HG02885 (cell line): ENCODE measurements at regions not wholly inside any gene's neighbourhood (a gene's known extent, or its start where the extent isn't known, plus 50 kb on each side); places are given as distances from the start of the nearest gene placed in this dataset.

Experiments
- ATAC-seq: cut with Tn5 transposase; IDR thresholded peaks from one replicate; pipeline ENCODE4 v1.9.1; 2021; ENCODE audit warnings: mild to moderate bottlenecking; ENCODE audit not compliant: unreplicated experiment, poor library complexity

DNA sequence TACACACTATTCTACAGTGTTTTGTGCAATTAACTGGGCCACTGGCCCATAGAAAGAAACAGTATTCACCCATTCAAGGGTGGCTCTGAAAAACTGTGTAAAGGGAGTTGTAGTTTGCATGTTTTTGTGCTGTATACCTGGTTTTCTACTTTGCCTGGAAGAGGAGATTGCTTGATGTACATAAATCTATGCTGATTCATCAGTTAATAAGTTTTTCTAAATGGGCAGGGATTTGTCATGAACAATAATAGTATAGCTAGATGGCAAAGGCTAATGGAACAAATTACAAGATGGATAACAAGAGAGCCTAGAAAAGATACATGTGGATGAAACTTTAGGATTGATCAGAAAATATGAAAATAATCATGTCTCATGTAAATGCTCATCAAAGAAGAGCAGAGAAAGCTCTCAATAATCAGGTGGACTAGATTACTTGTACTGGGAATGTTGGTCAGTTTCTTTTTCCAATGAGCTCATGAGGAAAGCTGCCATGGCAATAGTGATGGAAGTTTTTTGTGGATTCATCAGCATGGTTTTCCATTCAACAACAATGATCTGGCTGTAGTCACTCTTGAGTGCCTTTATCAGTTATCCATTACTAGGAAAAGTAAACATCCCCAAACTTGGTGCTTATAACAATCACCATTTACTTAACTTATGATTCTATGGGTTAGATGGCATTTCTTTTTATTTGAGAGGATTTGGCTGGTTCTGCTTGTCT is 602.8 kb downstream of the BRINP3 start:
- ATAC-seq = no peak

GRCh38 chr1:189880135-189880534 is 597.5 kb downstream of the BRINP3 start:
- no peak for ATAC-seq

DNA sequence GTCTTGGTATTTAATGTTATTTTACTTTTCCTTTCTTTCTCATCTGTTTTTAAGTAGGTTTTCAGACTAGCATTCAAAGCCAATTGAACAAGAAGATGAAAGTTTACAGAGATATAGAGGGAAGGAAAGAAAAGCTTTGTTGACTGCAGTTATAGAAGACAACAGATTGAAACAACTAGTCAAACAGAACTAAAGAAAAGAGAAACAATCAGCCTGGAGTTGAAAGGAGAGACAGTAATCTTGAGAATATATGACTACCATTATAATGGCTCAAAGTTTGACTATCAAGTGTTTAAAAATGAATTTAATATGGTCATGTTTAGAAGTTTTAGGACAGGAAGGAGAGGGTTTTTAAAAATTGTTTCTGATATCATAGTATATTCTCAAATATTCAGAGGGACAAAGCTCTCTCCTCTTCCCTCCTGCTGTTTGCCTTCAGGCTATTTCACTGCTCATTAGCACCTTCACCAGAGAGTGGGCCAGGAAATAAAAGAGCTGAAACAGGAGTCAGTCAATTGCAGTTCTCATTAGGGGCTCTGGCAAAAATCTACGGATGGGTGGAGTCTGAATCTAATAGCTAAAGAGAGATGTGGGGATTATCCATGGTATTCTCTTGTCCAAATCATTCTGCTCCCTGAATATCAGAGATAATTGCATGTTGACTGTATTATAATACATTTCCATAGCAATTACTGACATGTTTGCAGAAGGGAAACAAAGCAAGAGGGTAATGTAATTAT is 577.8 kb downstream of the BRINP3 start:
- ATAC-seq = no peak

DNA sequence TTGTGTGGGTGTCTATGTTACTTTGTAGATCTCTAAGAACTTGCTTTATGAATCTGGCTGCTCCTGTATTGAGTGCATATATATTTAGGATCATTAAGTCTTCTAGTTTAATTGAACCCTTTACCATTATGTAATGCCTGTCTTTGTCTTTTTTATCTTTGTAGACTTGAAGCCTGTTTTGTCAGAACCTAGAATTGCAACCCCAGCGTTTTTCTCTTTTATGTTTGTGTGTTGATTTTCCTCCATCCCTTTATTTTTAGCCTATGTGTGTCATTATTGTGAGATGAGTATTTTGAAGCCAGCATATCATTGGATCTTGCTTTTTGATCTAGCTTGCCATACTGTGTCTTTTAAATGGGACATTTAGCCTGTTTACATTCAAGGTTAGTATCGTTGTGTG is 573.2 kb downstream of the BRINP3 start:
- no peak for ATAC-seq

DNA sequence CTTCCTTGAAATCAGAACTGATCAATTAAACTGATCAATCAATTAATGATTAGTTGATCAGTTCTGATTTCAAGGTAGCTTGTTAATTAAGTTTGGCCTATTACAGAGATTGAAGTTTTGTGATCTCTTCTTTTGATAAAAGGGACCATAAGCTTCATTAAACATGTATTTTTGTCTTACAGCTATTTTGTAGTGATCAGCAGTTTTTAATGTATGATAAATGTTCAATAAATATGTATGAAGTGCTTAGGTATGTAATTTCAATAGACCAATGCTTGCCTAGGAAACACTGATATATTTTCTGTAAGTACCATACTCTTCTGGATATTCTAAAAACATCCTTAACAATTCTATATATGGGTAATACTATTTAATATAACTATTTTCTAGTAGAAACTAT is 569.6 kb downstream of the BRINP3 start:
- no peak for ATAC-seq

GRCh38 chr1:189921613-189922012 is 556.1 kb downstream of the BRINP3 start:
- no peak for ATAC-seq

DNA sequence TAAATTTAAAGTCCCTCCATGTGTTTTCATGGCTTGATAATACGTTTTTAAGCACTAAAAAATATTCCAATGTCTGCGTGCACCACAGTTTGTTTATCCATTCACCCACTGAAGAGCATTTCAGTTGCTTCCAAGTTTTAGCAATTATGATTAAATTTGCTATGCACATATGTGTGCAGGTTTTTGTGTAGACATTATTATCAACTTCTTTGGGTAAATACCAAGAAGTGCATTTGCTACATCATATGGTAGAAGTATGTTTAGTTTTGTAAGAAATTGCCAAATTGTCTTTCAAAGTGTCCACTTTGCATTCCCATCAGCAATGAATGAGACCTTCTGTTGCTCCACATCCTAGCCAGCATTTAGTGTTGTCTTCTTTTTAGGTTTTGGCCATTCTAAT is 550.0 kb downstream of the BRINP3 start:
- ATAC-seq = no peak

GRCh38 chr1:189929501-189930099 is 548.1 kb downstream of the BRINP3 start:
- ATAC-seq = no peak

GRCh38 chr1:189936861-189937260 is 540.8 kb downstream of the BRINP3 start:
- ATAC-seq = no peak

GRCh38 chr1:189939967-189940366 is 537.7 kb downstream of the BRINP3 start:
- no peak for ATAC-seq

DNA sequence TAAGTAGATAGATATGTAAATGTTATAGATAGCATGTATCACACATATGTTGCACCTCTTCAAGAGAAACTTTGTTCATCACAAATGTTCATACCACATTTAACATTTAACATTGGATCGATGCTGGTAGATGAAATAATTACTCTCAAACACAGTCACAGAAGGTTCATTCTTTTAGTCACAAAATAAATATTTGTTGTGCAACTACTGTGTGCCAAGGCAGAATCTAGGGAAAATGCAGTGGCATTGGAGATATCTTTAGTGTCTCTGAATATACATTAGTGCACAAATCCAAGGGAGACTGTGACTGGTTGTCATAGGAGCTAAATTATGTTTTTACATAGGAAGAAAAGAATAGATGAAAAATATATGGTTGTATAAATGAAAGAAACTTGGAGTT is 535.7 kb downstream of the BRINP3 start:
- no peak for ATAC-seq

DNA sequence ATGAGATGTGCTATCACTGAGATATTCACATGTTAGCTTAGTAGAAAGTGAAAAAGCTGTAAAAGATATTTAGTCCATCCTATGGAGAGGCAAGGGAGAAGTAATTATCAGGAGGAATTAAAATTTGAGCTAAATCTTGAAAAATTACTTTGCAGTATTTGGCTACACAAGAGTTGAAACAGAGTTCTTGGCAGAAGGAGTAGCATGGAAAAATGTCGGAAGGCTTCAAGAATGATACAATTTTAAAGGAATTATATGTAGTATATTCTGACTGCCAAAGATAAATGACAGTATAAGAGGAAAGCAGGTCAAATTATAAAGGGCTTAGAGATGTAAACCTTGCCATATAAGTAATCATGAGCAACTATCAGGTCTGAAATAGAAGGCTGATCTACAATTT is 518.9 kb downstream of the BRINP3 start:
- no peak for ATAC-seq

GRCh38 chr1:189960769-189961168 is 516.9 kb downstream of the BRINP3 start:
- ATAC-seq = no peak

GRCh38 chr1:189962181-189962580 is 515.5 kb downstream of the BRINP3 start:
- ATAC-seq = no peak

- no peak for ATAC-seq
These were observed 507.1 kb downstream of the BRINP3 start for GRCh38 chr1:189970331-189971230.

GRCh38 chr1:189971656-189972055 is 506.0 kb downstream of the BRINP3 start:
- no peak for ATAC-seq

GRCh38 chr1:189977184-189977583 is 500.5 kb downstream of the BRINP3 start:
- no peak for ATAC-seq

DNA sequence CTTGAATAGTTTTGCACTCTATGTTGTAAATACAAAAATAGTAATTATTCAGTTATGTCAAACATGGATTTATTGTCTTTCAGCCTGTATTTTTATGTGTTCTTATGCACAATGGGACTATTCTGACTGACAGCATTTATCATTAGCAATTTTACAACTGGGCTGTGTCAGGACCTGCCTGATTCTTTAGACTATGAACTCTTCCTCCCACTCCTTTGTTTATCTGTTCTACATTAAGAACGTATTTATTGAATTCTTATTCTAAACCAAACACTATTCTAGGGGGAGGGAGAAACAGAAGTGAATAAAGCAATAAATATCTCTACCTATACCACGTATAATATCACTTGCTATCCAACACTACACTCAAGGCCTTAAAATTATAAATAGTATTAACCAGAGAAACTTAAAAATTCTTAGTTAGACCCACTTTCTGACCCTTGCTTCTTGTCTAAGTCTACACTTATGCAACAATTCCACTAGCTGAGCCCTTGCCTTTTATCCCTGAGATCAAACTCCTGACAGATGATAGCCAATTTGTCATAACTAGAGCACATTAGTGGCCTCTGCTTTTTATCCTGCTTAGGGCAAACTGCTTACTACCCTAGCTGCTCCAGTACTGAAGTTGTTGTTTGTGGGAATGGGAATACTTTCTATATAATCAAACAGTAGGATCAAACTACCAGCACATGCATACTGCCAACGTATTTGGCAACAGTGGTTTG is 494.3 kb downstream of the BRINP3 start:
- ATAC-seq = no peak

DNA sequence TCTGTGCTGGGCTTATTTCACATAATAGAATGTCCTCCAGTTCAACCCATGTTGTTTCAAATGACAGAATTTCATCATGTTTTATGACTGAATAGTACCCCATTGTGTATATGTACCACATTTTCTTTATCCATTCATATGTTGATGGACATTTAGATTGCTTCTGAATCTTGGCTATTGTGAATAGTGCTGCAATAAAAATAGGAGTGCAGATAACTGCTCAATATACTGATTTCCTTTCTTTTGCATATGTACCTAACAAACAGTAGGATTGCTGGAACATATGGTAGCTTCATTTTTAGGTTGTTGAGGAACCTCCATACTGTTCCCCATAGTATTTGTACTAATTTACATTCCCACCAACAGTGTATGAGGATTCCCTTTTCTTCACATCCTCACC is 491.1 kb downstream of the BRINP3 start:
- no peak for ATAC-seq

GRCh38 chr1:189987509-189987908 is 490.2 kb downstream of the BRINP3 start:
- ATAC-seq = no peak
